Upper lobe of left lung (tissue), 6 donors: ENCODE measurements at regions not wholly inside any gene's neighbourhood (a gene's known extent, or its start where the extent isn't known, plus 50 kb on each side); places are given as distances from the start of the nearest gene placed in this dataset.

ENCODE experiments used
- ATAC-seq, 2 donors: fragments of 200-7000 bp; cut with Tn5 transposase; one replicate each; pipeline ENCODE4 v1.9.1; 2022; ENCODE audit warnings: mild to moderate bottlenecking in 2 of 2, moderate library complexity in 2 of 2; ENCODE audit not compliant: low FRiP score in 2 of 2
- DNase-seq, 2 donors: peaks; one replicate each; pipeline ENCODE4 v3.0.0-alpha.2; 2019 to 2020
- H3K27ac ChIP-seq, 4 donors: fragments of 200-600 bp; sonication (generic); one replicate each; pipeline ENCODE4 v1.5.1; 2016 to 2019
- H3K27me3 ChIP-seq, 4 donors: fragments of 200-600 bp; sonication (generic); one replicate each; pipeline ENCODE4 v1.5.1; 2017 to 2019
- H3K36me3 ChIP-seq, 4 donors: fragments of 200-600 bp; sonication (generic); one replicate each; pipeline ENCODE4 v1.5.1; 2016 to 2019
- H3K4me1 ChIP-seq, 4 donors: fragments of 200-600 bp; sonication (generic); one replicate each; pipeline ENCODE4 v1.5.1; 2018 to 2019
- H3K4me3 ChIP-seq, 4 donors: fragments of 200-600 bp; sonication (generic); one replicate each; pipeline ENCODE4 v1.5.1; 2017 to 2019; ENCODE audit warnings: mild to moderate bottlenecking in 2 of 4, moderate library complexity in 1 of 4
- H3K9me3 ChIP-seq, 4 donors: fragments of 200-600 bp; sonication (generic); one replicate each; pipeline ENCODE4 v1.5.1; 2018 to 2019
- EP300 ChIP-seq, 4 donors: sonication (generic); formaldehyde crosslinking; IDR thresholded peaks; one replicate each; pipeline ENCODE4 v1.5.1; 2017; ENCODE audit warnings: antibody characterized with exemption in 4 of 4, control low read depth in 2 of 4
- POLR2A ChIP-seq, 4 donors: fragments of 450-650 bp; IDR thresholded peaks; one replicate each; pipeline ENCODE4 v1.5.1; 2016 to 2017; ENCODE audit warnings: antibody characterized with exemption in 4 of 4, mild to moderate bottlenecking in 2 of 4
- POLR2AphosphoS5 ChIP-seq, 2 donors: sonication (generic); formaldehyde crosslinking; IDR thresholded peaks; one replicate each; pipeline ENCODE4 v1.5.1; 2017; ENCODE audit warnings: antibody characterized with exemption in 2 of 2
- WGBS, 2 donors: methylation state at CpG; one replicate each; pipeline ENCODE4 v1.1.5; 2017 to 2018; 5-methylcytosine and 5-hydroxymethylcytosine counted together
- TF ChIP-seq, protein P1 (sequence below), 6 experiments: fragments of 450-650 bp in 4 of 6; fragments of 200-600 bp in 2 of 6; sonication (generic) in 2 of 6; IDR thresholded peaks; one replicate each; pipeline ENCODE4 v1.5.1; 2016 to 2019; ENCODE audit warnings: antibody characterized with exemption in 6 of 6
- donor health status: DM: no; HTN: no; CAD: no; lungs with moderate emphysema.
- donor health status: DM: no; HTN: yes; CAD: no; lungs with severe emphysema.

DNA sequence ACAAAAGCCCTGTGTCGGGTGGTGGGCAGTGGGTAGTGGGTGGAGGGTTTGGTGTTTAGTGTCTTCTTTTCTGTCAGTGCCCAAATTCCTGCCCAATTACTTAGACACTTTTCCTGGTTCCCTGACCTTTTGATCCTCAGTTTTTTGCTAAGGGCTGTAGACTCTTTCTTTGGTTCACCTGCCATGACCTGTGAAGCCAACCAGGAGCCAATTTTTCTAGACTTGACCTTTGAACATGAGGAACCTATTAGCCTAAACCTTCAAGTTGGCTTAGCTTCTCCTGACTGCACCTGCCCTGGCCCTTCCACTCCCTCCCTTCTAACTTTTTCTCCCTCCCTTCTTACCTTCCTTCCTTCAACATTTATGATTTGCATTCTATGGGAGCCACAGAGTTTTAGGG, 94.5 kb downstream of the MID1IP1 start:
- H3K36me3 ChIP-seq, result no peaks in the 10 kb centered on the region
- H3K27me3 ChIP-seq, result no peaks in the 10 kb centered on the region
- no peak overlapping the region for H3K4me3 ChIP-seq
- WGBS, 2 donors, result 90 to 100% methylated on average over 1 of the region's 1 CpG
- ATAC-seq, result no peak
- TF ChIP-seq EP300 (IDR thresholded peaks at IDR 0.05) (no peak), POLR2AphosphoS5 (IDR thresholded peaks at IDR 0.05) (no peak)
- H3K4me1 ChIP-seq, result no peaks in the 10 kb centered on the region
- DNase-seq, result no peak
- H3K9me3 ChIP-seq, result no peaks in the 10 kb centered on the region
- H3K27ac ChIP-seq, result no peak overlapping the region

DNA sequence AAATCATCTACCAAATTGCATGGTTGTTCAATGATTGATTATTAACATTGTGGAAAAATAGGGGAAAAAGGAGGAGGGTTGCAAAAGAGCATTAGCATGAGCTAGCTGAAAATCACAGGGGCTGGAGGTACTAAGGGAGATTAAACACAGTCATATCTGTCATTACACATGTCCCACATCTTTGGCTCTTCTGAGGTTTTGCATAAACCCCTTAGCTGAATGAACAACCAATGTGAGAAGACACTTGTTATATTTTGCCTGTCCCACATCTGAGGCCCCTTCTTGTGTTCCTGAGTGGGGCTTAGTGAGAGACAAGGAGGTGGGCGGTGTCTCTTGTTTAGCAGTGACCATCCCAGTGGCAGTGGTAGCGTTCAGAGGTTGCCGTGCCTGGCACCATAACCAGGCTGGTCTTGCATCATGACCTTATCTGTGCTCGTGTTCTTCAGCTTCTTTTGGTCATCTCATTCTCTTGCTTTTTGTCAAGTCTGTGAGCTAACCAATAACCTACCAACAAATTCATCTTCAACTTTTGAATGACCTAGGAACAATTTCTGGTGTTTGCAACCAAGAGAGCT, 95.6 kb downstream of the MID1IP1 start:
- Histone ChIP-seq H3K4me3 (no peak overlapping the region), H3K36me3 (no peaks in the 10 kb centered on the region), H3K27ac (no peak overlapping the region), H3K27me3 (no peaks in the 10 kb centered on the region), H3K9me3 (no peaks in the 10 kb centered on the region), H3K4me1 (no peaks in the 10 kb centered on the region)
- ATAC-seq (no peak), DNase-seq (no peak)
- WGBS, 2 donors, result 85 to 100% methylated on average over 4 of the region's 4 CpGs
- no peak for TF ChIP-seq POLR2AphosphoS5 (IDR thresholded peaks at IDR 0.05)
- TF ChIP-seq, protein P1, sequence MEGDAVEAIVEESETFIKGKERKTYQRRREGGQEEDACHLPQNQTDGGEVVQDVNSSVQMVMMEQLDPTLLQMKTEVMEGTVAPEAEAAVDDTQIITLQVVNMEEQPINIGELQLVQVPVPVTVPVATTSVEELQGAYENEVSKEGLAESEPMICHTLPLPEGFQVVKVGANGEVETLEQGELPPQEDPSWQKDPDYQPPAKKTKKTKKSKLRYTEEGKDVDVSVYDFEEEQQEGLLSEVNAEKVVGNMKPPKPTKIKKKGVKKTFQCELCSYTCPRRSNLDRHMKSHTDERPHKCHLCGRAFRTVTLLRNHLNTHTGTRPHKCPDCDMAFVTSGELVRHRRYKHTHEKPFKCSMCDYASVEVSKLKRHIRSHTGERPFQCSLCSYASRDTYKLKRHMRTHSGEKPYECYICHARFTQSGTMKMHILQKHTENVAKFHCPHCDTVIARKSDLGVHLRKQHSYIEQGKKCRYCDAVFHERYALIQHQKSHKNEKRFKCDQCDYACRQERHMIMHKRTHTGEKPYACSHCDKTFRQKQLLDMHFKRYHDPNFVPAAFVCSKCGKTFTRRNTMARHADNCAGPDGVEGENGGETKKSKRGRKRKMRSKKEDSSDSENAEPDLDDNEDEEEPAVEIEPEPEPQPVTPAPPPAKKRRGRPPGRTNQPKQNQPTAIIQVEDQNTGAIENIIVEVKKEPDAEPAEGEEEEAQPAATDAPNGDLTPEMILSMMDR (IDR thresholded peaks at IDR 0.05), result no peak
- TF ChIP-seq POLR2A (IDR thresholded peaks at IDR 0.05), result no peak
- no peak for TF ChIP-seq EP300 (IDR thresholded peaks at IDR 0.05)

DNA sequence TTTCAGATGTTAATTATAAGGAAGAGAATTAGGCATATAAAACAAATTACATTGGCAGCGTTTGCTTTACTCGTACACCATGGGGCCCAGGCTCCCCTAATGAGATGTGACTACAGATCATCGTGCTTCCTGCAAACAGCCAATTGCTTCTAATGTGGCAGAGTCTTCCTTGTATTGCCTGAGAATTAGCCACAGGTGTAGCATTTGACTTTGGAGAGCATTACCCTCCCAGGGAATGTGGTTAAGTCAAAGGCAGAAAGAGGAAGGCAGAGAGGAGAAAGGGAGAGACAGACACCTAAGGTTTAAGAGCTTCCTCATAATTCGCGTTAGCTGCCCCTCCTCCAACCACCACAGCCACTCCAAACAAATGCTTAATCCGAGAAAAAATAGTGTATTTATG, 97.0 kb downstream of the MID1IP1 start:
- no peak overlapping the region for H3K27ac ChIP-seq
- no peak overlapping the region for H3K4me3 ChIP-seq
- TF ChIP-seq EP300 (IDR thresholded peaks at IDR 0.05), result no peak
- no peak for TF ChIP-seq POLR2A (IDR thresholded peaks at IDR 0.05)
- TF ChIP-seq POLR2AphosphoS5 (IDR thresholded peaks at IDR 0.05), result no peak
- TF ChIP-seq, protein P1 (IDR thresholded peaks at IDR 0.05), result no peak
- no peaks in the 10 kb centered on the region for H3K27me3 ChIP-seq
- no peak for DNase-seq
- 47 to 59% methylated on average over 6 of the region's 6 CpGs for WGBS, 2 donors
- ATAC-seq, result no peak
- H3K4me1 ChIP-seq, result no peaks in the 10 kb centered on the region
- H3K36me3 ChIP-seq, result no peaks in the 10 kb centered on the region
- H3K9me3 ChIP-seq, result no peaks in the 10 kb centered on the region

DNA sequence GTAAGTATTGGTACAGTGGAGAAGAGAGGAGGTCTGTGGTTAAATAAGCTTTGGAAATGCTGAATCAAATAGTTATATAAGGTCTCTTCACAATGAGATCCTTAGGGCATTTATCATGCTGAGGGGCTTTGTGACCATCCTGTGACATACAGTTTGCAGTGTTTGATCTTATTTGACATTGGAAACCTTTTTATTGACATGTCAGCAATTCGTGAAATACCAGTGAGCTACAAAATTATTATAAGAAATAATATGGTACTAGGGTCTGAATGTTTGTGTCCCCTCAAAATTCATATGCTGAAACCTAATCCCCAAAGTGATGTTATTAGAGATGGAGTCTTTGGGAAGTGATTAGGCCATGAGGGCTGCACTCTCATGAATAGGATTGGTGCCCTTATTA, 98.4 kb downstream of the MID1IP1 start:
- Histone ChIP-seq H3K27ac (no peak overlapping the region), H3K36me3 (no peaks in the 10 kb centered on the region), H3K4me3 (no peak overlapping the region), H3K4me1 (no peaks in the 10 kb centered on the region), H3K9me3 (no peaks in the 10 kb centered on the region), H3K27me3 (no peaks in the 10 kb centered on the region)
- ATAC-seq (no peak), DNase-seq (no peak)
- 59 to 75% methylated on average over 1 of the region's 1 CpG for WGBS, 2 donors
- no peak for TF ChIP-seq POLR2AphosphoS5 (IDR thresholded peaks at IDR 0.05)
- no peak for TF ChIP-seq EP300 (IDR thresholded peaks at IDR 0.05)
- TF ChIP-seq, protein P1 (IDR thresholded peaks at IDR 0.05), result no peak
- no peak for TF ChIP-seq POLR2A (IDR thresholded peaks at IDR 0.05)

DNA sequence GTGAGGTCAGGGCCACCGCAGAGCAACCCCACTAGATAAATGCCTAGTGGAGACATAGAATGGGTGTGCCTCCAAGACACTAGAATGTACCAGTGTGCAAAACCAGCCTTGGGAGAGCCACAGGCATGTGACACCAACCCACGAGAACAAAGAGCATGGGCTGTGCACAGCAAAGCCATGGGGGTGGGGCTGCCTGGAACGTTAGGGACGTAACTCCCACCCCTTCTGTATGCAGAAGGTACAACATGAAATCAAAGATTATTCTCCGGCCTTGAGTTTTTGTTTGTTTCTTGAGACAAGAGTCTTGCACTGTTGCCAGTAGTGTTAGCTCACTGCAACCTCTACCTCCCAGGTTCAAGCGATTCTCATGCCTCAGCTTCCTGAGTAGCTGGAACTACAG, 99.5 kb downstream of the MID1IP1 start:
- no peaks in the 10 kb centered on the region for H3K36me3 ChIP-seq
- WGBS, 2 donors, result 88% methylated on average over 2 to 6 of the region's 6 CpGs
- H3K9me3 ChIP-seq, result no peaks in the 10 kb centered on the region
- H3K4me1 ChIP-seq, result no peaks in the 10 kb centered on the region
- no peaks in the 10 kb centered on the region for H3K27me3 ChIP-seq
- ATAC-seq (no peak), DNase-seq (no peak)
- no peak overlapping the region for H3K4me3 ChIP-seq
- TF ChIP-seq EP300 (IDR thresholded peaks at IDR 0.05) (no peak), POLR2A (IDR thresholded peaks at IDR 0.05) (no peak), POLR2AphosphoS5 (IDR thresholded peaks at IDR 0.05) (no peak)
- TF ChIP-seq, protein P1 (IDR thresholded peaks at IDR 0.05), result no peak
- H3K27ac ChIP-seq, result no peak overlapping the region
